ENCODE measurements at regions not wholly inside any gene's neighbourhood (a gene's known extent, or its start where the extent isn't known, plus 50 kb on each side); places are given as distances from the start of the nearest gene placed in this dataset.

DNA sequence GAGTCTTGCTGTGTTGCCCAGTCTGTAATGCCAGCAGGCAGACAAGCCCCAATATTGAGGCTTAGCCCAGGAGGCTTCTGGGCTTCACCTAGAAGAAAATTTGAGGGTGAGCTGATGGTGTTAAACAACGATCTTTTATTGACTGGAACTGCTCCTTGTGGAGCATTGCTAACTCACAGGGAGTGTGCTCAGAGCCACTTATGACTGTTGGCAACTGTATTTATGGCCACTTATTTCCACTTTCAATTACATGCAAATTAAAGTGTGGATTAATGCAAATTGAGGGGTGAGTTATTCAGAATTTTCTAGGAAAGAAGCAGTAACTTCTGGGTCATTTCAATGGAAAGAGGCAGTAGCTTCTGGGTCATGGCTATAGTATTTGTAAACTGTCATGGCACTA lies 317.2 kb upstream of the FKBP1C start:
- TF ChIP-seq, protein P1, sequence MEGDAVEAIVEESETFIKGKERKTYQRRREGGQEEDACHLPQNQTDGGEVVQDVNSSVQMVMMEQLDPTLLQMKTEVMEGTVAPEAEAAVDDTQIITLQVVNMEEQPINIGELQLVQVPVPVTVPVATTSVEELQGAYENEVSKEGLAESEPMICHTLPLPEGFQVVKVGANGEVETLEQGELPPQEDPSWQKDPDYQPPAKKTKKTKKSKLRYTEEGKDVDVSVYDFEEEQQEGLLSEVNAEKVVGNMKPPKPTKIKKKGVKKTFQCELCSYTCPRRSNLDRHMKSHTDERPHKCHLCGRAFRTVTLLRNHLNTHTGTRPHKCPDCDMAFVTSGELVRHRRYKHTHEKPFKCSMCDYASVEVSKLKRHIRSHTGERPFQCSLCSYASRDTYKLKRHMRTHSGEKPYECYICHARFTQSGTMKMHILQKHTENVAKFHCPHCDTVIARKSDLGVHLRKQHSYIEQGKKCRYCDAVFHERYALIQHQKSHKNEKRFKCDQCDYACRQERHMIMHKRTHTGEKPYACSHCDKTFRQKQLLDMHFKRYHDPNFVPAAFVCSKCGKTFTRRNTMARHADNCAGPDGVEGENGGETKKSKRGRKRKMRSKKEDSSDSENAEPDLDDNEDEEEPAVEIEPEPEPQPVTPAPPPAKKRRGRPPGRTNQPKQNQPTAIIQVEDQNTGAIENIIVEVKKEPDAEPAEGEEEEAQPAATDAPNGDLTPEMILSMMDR (IDR thresholded peaks at IDR 0.05): no peak
- TF ChIP-seq EP300 (IDR thresholded peaks at IDR 0.05): no peak
- no peak for TF ChIP-seq POLR2A (IDR thresholded peaks at IDR 0.05; ENCODE audit: low read depth)
- no peak for TF ChIP-seq POLR2AphosphoS5 (IDR thresholded peaks at IDR 0.05)

Measured in esophagus muscularis mucosa (tissue), 4 donors.